ENCODE measurements at regions not wholly inside any gene's neighbourhood (a gene's known extent, or its start where the extent isn't known, plus 50 kb on each side); places are given as distances from the start of the nearest gene placed in this dataset.

DNA sequence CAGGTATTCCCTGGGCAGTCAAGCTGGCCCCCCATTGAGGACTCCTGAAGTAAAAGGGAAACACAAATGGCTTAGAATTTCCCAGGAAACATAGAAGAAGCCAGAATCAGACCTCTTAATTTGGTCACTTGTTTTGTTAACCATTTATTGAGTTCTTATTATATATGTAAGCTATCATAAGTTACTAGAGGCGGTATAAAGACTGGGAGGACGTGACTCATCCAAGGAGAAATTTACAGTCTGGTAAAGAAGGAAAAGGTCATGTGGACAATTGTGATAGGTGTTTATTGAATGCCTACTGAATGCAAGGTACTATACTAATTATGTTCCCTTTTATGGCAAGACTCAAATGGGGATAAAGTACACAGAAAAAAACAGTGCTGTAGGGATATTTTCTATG lies 146.7 kb downstream of the DYRK2 start:
- Histone ChIP-seq H3K4me2 (ENCODE audit: insufficient read depth, low read length) (no peak overlapping the region), H3K4me3 (replicated peaks in 1 of 3; ENCODE audit: insufficient read depth in 1 of 3, low read depth in 1 of 3, low read length in 3 of 3) (no peak overlapping the region), H4K20me1 (replicated peaks; ENCODE audit: control insufficient read depth, extremely low read depth, insufficient read depth, low read length) (no peaks in the 10 kb centered on the region), H3K79me2 (ENCODE audit: control insufficient read depth, insufficient read depth, low read length) (no peaks in the 10 kb centered on the region), H3K9me1 (replicated peaks; ENCODE audit: control insufficient read depth, extremely low read depth, insufficient read depth, low read length) (no peaks in the 10 kb centered on the region), H3K27me3 (ENCODE audit: control insufficient read depth in 2 of 2, insufficient read depth in 2 of 2, low read length in 2 of 2) (no peaks in the 10 kb centered on the region), H3K36me3 (ENCODE audit: control insufficient read depth in 2 of 2, extremely low read depth in 1 of 2, insufficient read depth in 2 of 2, low read length in 2 of 2) (no peaks in the 10 kb centered on the region), H2AFZ (ENCODE audit: low read depth, low read length) (no peak overlapping the region), H3K4me1 (ENCODE audit: control insufficient read depth, extremely low read depth, insufficient read depth, low read length) (no peaks in the 10 kb centered on the region), H3K27ac (ENCODE audit: insufficient read depth, low read depth, low read length) (no peak overlapping the region), H3K9ac (replicated peaks; ENCODE audit: extremely low read depth, insufficient read depth, low read length) (no peak overlapping the region), H3K9me3 (replicated peaks; ENCODE audit: control insufficient read depth, insufficient read depth, low read length) (no peaks in the 10 kb centered on the region)
- ChIA-PET POLR2A (no interaction called here), CTCF (no interaction called here)
- dilution Hi-C loops (cut with MboI; ENCODE audit: extremely low pct_ligation_motif_present, low sequenced_read_pairs) (no loop called here), intact Hi-C loops (cut with micrococcal nuclease) (no loop called here)
- DNase-seq (ENCODE audit: low read depth, low spot score) (no peak), FAIRE-seq (no peak)
- TF ChIP-seq EZH2 (IDR thresholded peaks at IDR 0.05; ENCODE audit: borderline replicate concordance, low read depth, low read length, severe bottlenecking) (no peak), POLR2A (IDR thresholded peaks at IDR 0.05; ENCODE audit: low read depth, low read length) (no peak), GATA2 (IDR thresholded peaks at IDR 0.05; ENCODE audit: insufficient read depth, insufficient read length, low read depth, low read length) (no peak), MYC (IDR thresholded peaks at IDR 0.05; ENCODE audit: low read depth, low read length) (no peak), JUN (IDR thresholded peaks at IDR 0.05; ENCODE audit: borderline replicate concordance, insufficient read depth, insufficient read length, low read depth) (no peak), FOS (IDR thresholded peaks at IDR 0.05; ENCODE audit: borderline replicate concordance, insufficient read depth, low read length) (no peak), MAX (IDR thresholded peaks at IDR 0.05; ENCODE audit: insufficient read depth, insufficient read length) (no peak), POLR2AphosphoS5 (IDR thresholded peaks at IDR 0.05; ENCODE audit: insufficient read depth, low read depth, low read length) (no peak)
- TF ChIP-seq, protein P1, sequence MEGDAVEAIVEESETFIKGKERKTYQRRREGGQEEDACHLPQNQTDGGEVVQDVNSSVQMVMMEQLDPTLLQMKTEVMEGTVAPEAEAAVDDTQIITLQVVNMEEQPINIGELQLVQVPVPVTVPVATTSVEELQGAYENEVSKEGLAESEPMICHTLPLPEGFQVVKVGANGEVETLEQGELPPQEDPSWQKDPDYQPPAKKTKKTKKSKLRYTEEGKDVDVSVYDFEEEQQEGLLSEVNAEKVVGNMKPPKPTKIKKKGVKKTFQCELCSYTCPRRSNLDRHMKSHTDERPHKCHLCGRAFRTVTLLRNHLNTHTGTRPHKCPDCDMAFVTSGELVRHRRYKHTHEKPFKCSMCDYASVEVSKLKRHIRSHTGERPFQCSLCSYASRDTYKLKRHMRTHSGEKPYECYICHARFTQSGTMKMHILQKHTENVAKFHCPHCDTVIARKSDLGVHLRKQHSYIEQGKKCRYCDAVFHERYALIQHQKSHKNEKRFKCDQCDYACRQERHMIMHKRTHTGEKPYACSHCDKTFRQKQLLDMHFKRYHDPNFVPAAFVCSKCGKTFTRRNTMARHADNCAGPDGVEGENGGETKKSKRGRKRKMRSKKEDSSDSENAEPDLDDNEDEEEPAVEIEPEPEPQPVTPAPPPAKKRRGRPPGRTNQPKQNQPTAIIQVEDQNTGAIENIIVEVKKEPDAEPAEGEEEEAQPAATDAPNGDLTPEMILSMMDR (IDR thresholded peaks at IDR 0.05; ENCODE audit: extremely low read depth in 1 of 2, insufficient read depth in 1 of 2, low read depth in 1 of 2, low read length in 2 of 2): no peak
- BruUV-seq (replicated peaks): no TSS peak
